HL-60/S4 treated with phorbol 12-myristate 13-acetate at 8.2 ng/mL for 4 days and 3 days (cell line): ENCODE measurements at regions not wholly inside any gene's neighbourhood (a gene's known extent, or its start where the extent isn't known, plus 50 kb on each side); places are given as distances from the start of the nearest gene placed in this dataset.

Source experiments
- in situ Hi-C: fragments of 300-500 bp; cut with MboI; formaldehyde crosslinking; loops from 2 replicates; pipeline ENCODE4 v1.15.0; 2022; ENCODE audit warnings: low sequenced_read_pairs

- in situ Hi-C loops: no loop called here
These were observed 209.3 kb downstream of the AHR start for GRCh38 chr7:17507717-17508116.

GRCh38 chr7:17512181-17512675, 213.8 kb downstream of the AHR start:
- in situ Hi-C loops: no loop called here

DNA sequence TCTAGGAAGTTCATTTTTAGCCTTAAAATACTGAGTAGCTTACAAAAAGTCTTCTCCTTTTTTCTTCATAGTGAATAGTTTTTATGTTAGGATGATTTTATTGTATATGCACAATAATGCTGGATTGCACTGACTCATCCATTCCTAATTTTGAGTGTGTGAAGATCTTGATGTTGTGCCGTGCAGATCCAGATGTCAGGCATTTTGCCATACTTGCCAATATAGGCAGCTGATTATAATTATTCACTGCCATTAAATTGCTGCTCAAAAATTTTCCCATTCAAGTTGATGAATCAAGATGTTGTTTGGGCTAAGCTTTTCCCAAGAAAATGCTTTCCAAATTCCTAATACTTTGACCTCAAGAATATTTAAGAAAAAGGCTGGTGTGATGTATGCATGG, 218.3 kb downstream of the AHR start:
- in situ Hi-C loops: no loop called here

DNA sequence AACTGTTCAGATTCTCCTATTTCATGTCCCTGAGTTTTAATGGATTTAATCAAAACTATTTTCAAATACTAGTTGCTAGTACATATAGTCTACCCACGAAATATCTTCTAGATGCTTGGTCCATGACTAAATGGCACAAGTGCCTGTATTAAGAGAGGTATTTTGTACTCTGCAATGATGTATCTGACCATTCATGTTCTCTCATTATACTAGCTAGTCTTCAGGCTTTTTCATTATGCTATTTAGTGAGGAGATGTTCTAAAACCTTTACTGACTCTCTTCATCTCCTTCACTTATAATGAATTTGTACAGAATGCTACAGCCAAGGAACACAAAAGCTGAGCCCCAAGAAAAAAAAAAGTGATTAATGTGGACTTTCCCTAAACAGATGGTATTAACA, 222.5 kb downstream of the AHR start:
- in situ Hi-C loops: no loop called here

- in situ Hi-C loops: no loop called here
These were observed 223.0 kb downstream of the AHR start for GRCh38 chr7:17521437-17521836.

DNA sequence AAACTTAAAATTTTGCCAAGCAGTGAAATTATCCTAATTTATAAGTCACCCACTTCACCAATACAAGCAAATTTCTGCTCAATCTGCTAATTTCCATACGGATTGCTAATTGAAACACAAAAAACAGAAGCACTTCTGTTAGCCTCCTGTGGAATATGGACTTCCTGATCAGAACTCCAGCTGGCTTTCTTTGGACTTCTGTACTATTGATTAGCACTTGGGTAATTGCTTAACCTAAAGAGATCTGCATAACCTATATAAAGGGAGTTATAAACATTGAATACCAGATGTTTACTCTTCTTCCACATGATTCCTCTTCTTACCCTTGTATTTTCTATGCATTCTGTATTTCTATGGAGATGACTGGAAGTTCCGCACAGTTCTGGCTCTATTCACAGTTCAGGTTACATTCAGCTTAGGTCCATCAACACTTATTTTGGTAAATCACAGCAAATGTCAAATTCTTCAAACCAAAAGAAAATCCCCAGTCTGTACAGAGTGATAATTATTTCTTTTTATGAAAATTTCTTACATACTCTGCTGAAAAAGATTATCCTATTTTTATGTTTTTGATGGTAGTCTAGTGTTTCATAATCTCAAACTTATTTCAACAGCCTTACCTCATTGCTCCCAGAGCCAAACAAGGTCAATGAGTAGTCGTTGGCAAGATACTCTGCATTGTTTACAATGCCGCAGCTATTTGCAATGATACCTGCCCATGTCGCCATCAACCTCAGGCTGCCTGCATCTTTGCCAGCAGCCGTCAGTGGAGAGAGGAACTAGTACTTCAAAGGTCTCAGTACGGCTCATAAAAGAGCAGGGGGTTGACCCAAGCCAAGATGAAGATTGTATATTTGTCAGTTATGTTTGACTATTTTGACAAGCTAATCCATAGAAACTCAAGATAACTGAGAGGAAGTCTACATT, 225.6 kb downstream of the AHR start:
- in situ Hi-C loops: no loop called here

DNA sequence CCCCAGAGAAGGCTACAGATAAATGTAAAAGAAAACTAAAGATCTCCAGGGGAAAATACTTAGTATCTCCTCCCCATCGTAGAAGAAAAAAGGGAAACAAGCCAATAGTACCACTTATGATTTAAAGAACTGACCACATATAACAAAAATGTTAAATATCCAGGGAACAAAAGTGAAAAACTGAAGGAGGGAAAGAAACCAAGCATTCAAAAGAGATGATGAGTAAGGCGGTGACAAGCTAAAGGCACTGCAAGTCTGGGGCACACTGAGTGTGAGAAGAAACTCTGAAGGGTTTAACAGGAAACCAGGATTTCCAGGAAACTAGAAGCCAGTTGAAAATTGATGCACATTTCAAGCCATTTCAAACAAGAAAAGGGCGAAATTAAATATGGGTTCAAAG, 226.3 kb downstream of the AHR start:
- in situ Hi-C loops: no loop called here

GRCh38 chr7:17526621-17527020, 228.2 kb downstream of the AHR start:
- in situ Hi-C loops: no loop called here

GRCh38 chr7:17528636-17529035, 230.2 kb downstream of the AHR start:
- in situ Hi-C loops: no loop called here

GRCh38 chr7:17530244-17530643, 231.8 kb downstream of the AHR start:
- in situ Hi-C loops: no loop called here

DNA sequence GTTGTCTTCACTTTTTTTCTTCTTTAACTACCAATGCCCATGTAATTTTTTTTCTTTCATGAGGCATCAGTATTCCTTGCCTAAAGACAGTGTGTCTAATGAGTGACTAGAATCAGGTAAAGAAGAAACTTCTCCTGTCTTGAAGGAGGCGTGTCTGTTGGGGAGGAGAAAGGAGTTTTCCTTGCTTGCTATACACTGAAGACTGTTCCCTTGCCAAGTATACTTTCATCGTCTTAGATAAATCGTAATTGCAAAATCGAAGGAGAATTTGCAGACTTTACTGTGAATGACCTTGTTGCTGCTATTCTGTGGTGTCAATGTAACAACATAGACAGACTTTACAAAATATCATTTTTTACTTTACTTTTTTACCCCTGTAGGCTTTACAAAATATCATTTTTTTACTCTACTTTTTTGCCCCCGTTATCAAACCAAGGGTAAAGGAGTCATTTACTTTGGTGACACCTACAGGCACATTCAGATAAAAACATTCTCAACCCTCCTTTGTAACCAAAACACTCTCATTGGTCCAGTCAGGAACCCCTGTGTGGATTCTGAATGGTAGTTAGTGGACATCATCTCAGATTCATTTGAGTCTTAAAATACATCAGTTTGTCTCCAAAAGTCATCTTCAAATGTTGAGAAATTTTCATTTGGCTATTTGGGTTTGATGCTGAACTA, 232.4 kb downstream of the AHR start:
- in situ Hi-C loops: no loop called here

DNA sequence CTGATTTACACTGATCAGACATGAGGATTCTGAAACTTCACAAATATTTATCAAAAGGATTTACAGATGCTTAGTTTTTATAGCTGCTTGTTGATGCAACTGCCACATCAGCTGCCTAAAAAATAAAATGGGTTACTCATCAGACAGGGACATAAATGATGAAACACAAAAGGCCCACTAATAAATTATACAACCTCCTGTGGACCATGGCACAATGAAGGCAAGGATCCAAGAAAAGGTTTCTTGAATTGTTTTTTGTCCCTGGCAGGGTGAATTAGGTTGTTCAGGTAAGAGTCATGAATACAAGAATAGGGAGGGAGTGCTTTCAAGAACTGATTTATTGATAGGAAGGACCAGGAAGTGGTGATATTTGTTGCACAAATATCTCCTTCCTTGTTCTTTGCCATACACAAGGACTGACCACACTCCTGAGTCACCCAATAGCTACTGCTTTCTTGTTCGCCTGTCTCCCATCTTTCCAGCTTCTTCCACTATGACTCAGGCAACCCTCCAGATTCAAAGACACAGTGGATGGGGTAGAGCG, 234.5 kb downstream of the AHR start:
- in situ Hi-C loops: no loop called here

GRCh38 chr7:17534348-17534747, 235.9 kb downstream of the AHR start:
- in situ Hi-C loops: no loop called here

- in situ Hi-C loops: no loop called here
These were observed 237.3 kb downstream of the AHR start for GRCh38 chr7:17535776-17536175.

- in situ Hi-C loops: no loop called here
These were observed 245.9 kb downstream of the AHR start for GRCh38 chr7:17544401-17544800.

DNA sequence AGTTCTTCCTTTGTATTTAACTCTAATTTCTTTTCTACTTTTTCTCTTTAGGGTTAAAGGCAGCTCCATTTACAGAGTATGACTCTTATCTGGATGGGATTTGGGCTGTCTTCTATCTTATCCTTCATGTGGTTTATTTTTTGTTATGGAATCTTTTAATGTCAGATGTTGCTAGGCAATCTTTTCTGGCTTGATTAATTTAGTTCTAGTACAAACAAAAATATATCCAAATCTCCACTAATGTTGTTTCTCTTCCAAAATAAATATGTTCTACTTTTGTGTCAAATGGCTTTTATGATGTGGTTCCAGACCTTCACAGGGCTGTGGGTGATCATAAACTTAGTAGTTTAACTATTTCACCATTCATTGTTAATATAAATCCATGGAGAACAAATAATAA, 246.9 kb downstream of the AHR start:
- in situ Hi-C loops: no loop called here

- in situ Hi-C loops: no loop called here
These were observed 247.7 kb downstream of the AHR start for GRCh38 chr7:17546189-17546588.

- in situ Hi-C loops: no loop called here
These were observed 248.1 kb downstream of the AHR start for GRCh38 chr7:17546592-17546991.

GRCh38 chr7:17548014-17548653, 249.7 kb downstream of the AHR start:
- in situ Hi-C loops: no loop called here

DNA sequence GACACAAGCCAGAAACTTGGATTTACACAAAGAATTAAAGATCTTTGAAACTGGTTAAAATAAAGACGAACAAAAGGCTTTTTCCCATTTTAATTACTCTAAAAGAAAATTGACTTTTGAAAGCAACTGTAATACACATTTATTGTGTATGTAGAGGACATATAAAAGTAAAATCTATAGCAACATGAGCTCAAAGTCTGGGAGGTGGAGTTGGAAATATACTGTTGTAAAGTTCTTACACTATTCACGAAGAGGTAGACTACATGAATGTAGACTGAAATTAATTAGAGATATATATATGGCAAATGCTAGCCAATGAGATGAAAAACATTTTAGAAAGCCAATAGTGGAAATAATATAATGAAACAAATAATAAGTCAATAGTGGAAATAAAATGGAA, 251.0 kb downstream of the AHR start:
- in situ Hi-C loops: no loop called here

GRCh38 chr7:17552373-17552772, 253.9 kb downstream of the AHR start:
- in situ Hi-C loops: no loop called here
